ENCODE measurements at regions not wholly inside any gene's neighbourhood (a gene's known extent, or its start where the extent isn't known, plus 50 kb on each side); places are given as distances from the start of the nearest gene placed in this dataset.

GRCh38 chr22:22977479-22978200 is 90.0 kb downstream of the IGLL5 start:
- no peak for TF ChIP-seq CTCF (conservative IDR thresholded peaks at IDR 0.05; ENCODE audit: low read length)
- TF ChIP-seq EZH2phosphoT487 (IDR thresholded peaks at IDR 0.05; ENCODE audit: borderline replicate concordance, low read depth, low read length): no peak
